ENCODE measurements at regions not wholly inside any gene's neighbourhood (a gene's known extent, or its start where the extent isn't known, plus 50 kb on each side); places are given as distances from the start of the nearest gene placed in this dataset.

- H3K4me3 ChIP-seq: no peak overlapping the region
- TF ChIP-seq POLR2A (IDR thresholded peaks at IDR 0.05) (no peak), EP300 (IDR thresholded peaks at IDR 0.05) (no peak), CTCF (IDR thresholded peaks at IDR 0.05) (no peak), POLR2AphosphoS5 (IDR thresholded peaks at IDR 0.05) (no peak)
- no peak overlapping the region for H3K27ac ChIP-seq
- no peaks in the 10 kb centered on the region for H3K27me3 ChIP-seq
- intact Hi-C loops (cut with DNase I): no loop called here
- H3K9me3 ChIP-seq: no peaks in the 10 kb centered on the region
- WGBS, 2 donors: 28 to 58% methylated on average over 4 of the region's 4 CpGs
- H3K36me3 ChIP-seq: no peaks in the 10 kb centered on the region
- no peak for DNase-seq
- no peaks in the 10 kb centered on the region for H3K4me1 ChIP-seq
These were observed 1122.9 kb upstream of the PCDH10 start for GRCh38 chr4:132026166-132026565.

- Histone ChIP-seq H3K4me1 (no peaks in the 10 kb centered on the region), H3K27ac (no peak overlapping the region), H3K9me3 (no peaks in the 10 kb centered on the region), H3K27me3 (no peaks in the 10 kb centered on the region), H3K36me3 (no peaks in the 10 kb centered on the region), H3K4me3 (no peak overlapping the region)
- DNase-seq: no peak
- TF ChIP-seq POLR2A (IDR thresholded peaks at IDR 0.05) (no peak), EP300 (IDR thresholded peaks at IDR 0.05) (no peak), CTCF (IDR thresholded peaks at IDR 0.05) (no peak), POLR2AphosphoS5 (IDR thresholded peaks at IDR 0.05) (no peak)
- WGBS, 2 donors: 37 to 70% methylated on average over 4 of the region's 4 CpGs
- intact Hi-C loops (cut with DNase I): no loop called here
These were observed 1122.3 kb upstream of the PCDH10 start for GRCh38 chr4:132026816-132027215.

GRCh38 chr4:132056496-132056895, 1092.6 kb upstream of the PCDH10 start:
- TF ChIP-seq POLR2AphosphoS5 (IDR thresholded peaks at IDR 0.05): no peak
- no peak for TF ChIP-seq POLR2A (IDR thresholded peaks at IDR 0.05)
- TF ChIP-seq CTCF (IDR thresholded peaks at IDR 0.05): no peak
- no peak for TF ChIP-seq EP300 (IDR thresholded peaks at IDR 0.05)
- no peaks in the 10 kb centered on the region for H3K27me3 ChIP-seq
- no peak for DNase-seq
- peaks cover 0 to 3% (median 0%) of the 10 kb centered on the region in 4 donors for H3K9me3 ChIP-seq
- no peak overlapping the region for H3K27ac ChIP-seq
- H3K36me3 ChIP-seq: no peaks in the 10 kb centered on the region
- WGBS, 2 donors: 43 to 84% methylated on average over 1 of the region's 1 CpG
- no peak overlapping the region for H3K4me3 ChIP-seq
- intact Hi-C loops (cut with DNase I): no loop called here
- H3K4me1 ChIP-seq: no peaks in the 10 kb centered on the region

- H3K4me3 ChIP-seq: no peak overlapping the region
- no peak overlapping the region for H3K27ac ChIP-seq
- no peaks in the 10 kb centered on the region for H3K4me1 ChIP-seq
- no peaks in the 10 kb centered on the region for H3K36me3 ChIP-seq
- WGBS, 2 donors: 82 to 87% methylated on average over 1 of the region's 1 CpG
- DNase-seq: no peak
- H3K27me3 ChIP-seq: no peaks in the 10 kb centered on the region
- intact Hi-C loops (cut with DNase I): no loop called here
- no peak for TF ChIP-seq POLR2A (IDR thresholded peaks at IDR 0.05)
- no peak for TF ChIP-seq EP300 (IDR thresholded peaks at IDR 0.05)
- TF ChIP-seq POLR2AphosphoS5 (IDR thresholded peaks at IDR 0.05): no peak
- no peak for TF ChIP-seq CTCF (IDR thresholded peaks at IDR 0.05)
- peaks cover 0 to 3% (median 0%) of the 10 kb centered on the region in 4 donors for H3K9me3 ChIP-seq
These were observed 1089.9 kb upstream of the PCDH10 start for GRCh38 chr4:132059227-132059626.

GRCh38 chr4:132062611-132063239, 1086.4 kb upstream of the PCDH10 start:
- H3K27ac ChIP-seq: no peak overlapping the region
- DNase-seq: no peak
- peaks cover 0 to 3% (median 0%) of the 10 kb centered on the region in 4 donors for H3K9me3 ChIP-seq
- H3K4me1 ChIP-seq: no peaks in the 10 kb centered on the region
- H3K36me3 ChIP-seq: no peaks in the 10 kb centered on the region
- 93 to 96% methylated on average over 31 of the region's 31 CpGs for WGBS, 2 donors
- H3K4me3 ChIP-seq: no peak overlapping the region
- intact Hi-C loops (cut with DNase I): no loop called here
- no peak for TF ChIP-seq CTCF (IDR thresholded peaks at IDR 0.05)
- no peak for TF ChIP-seq POLR2AphosphoS5 (IDR thresholded peaks at IDR 0.05)
- no peak for TF ChIP-seq POLR2A (IDR thresholded peaks at IDR 0.05)
- no peak for TF ChIP-seq EP300 (IDR thresholded peaks at IDR 0.05)
- H3K27me3 ChIP-seq: no peaks in the 10 kb centered on the region

All from sigmoid colon (tissue), 6 donors.